ENCODE measurements at regions not wholly inside any gene's neighbourhood (a gene's known extent, or its start where the extent isn't known, plus 50 kb on each side); places are given as distances from the start of the nearest gene placed in this dataset.

- Histone ChIP-seq H3K36me3 (no peaks in the 10 kb centered on the region), H3K27me3 (no peaks in the 10 kb centered on the region), H3K27ac (no peak overlapping the region), H3K9me3 (no peaks in the 10 kb centered on the region), H3K4me1 (no peaks in the 10 kb centered on the region), H3K4me3 (no peak overlapping the region)
- ATAC-seq (no peak), DNase-seq (no peak)
- intact Hi-C loops (cut with DNase I), result no loop called here
- TF ChIP-seq, protein P1, sequence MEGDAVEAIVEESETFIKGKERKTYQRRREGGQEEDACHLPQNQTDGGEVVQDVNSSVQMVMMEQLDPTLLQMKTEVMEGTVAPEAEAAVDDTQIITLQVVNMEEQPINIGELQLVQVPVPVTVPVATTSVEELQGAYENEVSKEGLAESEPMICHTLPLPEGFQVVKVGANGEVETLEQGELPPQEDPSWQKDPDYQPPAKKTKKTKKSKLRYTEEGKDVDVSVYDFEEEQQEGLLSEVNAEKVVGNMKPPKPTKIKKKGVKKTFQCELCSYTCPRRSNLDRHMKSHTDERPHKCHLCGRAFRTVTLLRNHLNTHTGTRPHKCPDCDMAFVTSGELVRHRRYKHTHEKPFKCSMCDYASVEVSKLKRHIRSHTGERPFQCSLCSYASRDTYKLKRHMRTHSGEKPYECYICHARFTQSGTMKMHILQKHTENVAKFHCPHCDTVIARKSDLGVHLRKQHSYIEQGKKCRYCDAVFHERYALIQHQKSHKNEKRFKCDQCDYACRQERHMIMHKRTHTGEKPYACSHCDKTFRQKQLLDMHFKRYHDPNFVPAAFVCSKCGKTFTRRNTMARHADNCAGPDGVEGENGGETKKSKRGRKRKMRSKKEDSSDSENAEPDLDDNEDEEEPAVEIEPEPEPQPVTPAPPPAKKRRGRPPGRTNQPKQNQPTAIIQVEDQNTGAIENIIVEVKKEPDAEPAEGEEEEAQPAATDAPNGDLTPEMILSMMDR (IDR thresholded peaks at IDR 0.05), result no peak
Observed at GRCh38 chr9:30970186-30970585, 1414.3 kb upstream of the ACO1 start.

DNA sequence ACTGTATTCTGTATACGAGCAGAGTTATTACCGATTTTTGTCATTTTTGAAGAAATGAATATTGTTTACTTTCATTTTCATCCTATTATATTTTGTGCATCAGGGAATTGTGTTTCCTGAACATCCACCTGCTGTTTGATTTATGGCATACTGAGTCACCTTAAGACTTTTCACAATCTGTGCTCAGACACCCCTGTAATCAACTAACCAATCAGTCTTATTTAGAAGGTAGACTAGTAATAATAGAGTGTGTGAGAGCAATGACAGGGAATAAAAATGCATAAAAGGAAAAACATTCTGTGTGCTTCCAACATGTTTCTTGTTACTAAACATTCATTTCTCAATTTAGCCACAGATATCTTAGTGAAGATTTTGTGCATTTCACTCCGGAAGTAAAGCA is 1413.6 kb upstream of the ACO1 start:
- intact Hi-C loops (cut with DNase I), result no loop called here
- H3K36me3 ChIP-seq, result no peaks in the 10 kb centered on the region

DNA sequence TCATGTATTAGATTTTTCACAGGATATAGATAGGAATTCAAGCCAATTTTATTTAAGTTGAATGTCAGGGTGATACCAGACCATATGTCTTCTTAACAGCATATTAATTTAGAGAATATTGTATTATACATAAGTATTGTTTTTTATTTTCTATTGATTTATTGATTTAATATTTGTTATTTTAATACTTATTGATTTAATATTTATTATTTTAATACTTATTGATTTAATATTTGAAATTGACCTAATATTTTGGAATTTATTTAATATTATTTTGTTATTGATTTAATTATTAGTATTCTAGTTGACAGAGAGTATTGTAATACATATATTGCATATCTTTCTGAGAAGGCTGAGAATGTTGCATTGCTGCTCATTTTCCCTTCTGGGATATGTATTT is 1411.8 kb upstream of the ACO1 start:
- H3K4me3 ChIP-seq, result no peak overlapping the region
- H3K27me3 ChIP-seq, result no peaks in the 10 kb centered on the region
- no peaks in the 10 kb centered on the region for H3K36me3 ChIP-seq
- H3K4me1 ChIP-seq, result no peaks in the 10 kb centered on the region
- DNase-seq (no peak), ATAC-seq (no peak)
- H3K27ac ChIP-seq, result no peak overlapping the region
- TF ChIP-seq, protein P1 (IDR thresholded peaks at IDR 0.05), result no peak
- H3K9me3 ChIP-seq, result no peaks in the 10 kb centered on the region
- intact Hi-C loops (cut with DNase I), result no loop called here

More for the DNA sequence above, 1413.6 kb upstream of the ACO1 start:
- DNase-seq (no peak), ATAC-seq (no peak)
- TF ChIP-seq, protein P1 (IDR thresholded peaks at IDR 0.05), result no peak
- Histone ChIP-seq H3K27ac (no peak overlapping the region), H3K4me3 (no peak overlapping the region), H3K9me3 (no peaks in the 10 kb centered on the region), H3K27me3 (no peaks in the 10 kb centered on the region), H3K4me1 (no peaks in the 10 kb centered on the region)

DNA sequence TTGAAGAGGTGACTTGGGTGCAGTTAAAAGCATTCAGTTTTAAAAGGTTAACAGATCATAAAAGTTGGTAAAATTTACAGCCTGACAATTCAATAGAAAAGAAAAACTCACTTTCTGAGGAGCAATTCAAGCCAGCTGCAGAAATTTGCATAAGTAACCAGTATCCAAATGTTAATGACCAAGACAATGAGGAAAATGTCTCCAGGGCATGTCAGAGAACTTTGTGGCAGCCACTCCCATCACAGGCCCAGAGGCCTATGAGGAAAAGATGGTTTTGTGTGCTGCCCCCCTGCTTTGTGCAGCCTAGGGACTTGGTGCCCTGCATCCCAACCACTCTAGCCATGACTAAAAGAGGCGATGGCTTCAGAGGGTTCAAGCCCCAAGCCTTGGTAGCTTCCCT is 1406.5 kb upstream of the ACO1 start:
- no peak for DNase-seq
- intact Hi-C loops (cut with DNase I), result no loop called here
- TF ChIP-seq, protein P1 (IDR thresholded peaks at IDR 0.05), result no peak
- H3K4me1 ChIP-seq, result no peaks in the 10 kb centered on the region
- no peak overlapping the region for H3K4me3 ChIP-seq
- H3K27ac ChIP-seq, result no peak overlapping the region
- H3K9me3 ChIP-seq, result no peaks in the 10 kb centered on the region
- H3K27me3 ChIP-seq, result no peaks in the 10 kb centered on the region
- H3K36me3 ChIP-seq, result no peaks in the 10 kb centered on the region
- no peak for ATAC-seq

DNA sequence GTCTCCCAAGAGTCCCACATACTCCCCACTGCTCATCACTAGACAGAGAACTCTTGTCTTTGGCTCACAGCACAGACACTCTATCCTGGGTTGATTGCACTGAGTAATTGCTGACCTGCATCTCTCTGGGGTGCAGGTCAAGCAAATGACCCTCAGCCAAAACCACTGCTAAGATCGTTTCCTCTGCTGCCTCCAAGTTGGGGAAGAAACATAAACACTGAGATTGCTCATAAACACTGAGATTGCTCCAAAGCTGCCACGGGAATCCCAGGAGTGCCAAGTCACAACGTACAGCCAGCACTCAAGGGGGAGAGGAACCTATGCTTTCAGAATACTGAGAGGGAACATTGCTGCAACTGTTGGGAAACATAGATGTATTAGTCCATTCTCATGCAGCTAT is 1402.1 kb upstream of the ACO1 start:
- Histone ChIP-seq H3K4me3 (no peak overlapping the region), H3K27ac (no peak overlapping the region), H3K36me3 (no peaks in the 10 kb centered on the region), H3K9me3 (no peaks in the 10 kb centered on the region), H3K27me3 (no peaks in the 10 kb centered on the region), H3K4me1 (no peaks in the 10 kb centered on the region)
- TF ChIP-seq, protein P1 (IDR thresholded peaks at IDR 0.05), result no peak
- DNase-seq (no peak), ATAC-seq (no peak)
- intact Hi-C loops (cut with DNase I), result no loop called here
